PC-9 (cell line): ENCODE measurements at regions not wholly inside any gene's neighbourhood (a gene's known extent, or its start where the extent isn't known, plus 50 kb on each side); places are given as distances from the start of the nearest gene placed in this dataset.

Source experiments
- EZH2 ChIP-seq: fragments of 200-600 bp; sonication (generic); IDR thresholded peaks from 2 replicates; pipeline ENCODE4 v1.8.0; 2017; ENCODE audit warnings: antibody characterized with exemption, low read depth
- TF ChIP-seq, protein P1 (sequence below): fragments of 200-600 bp; sonication (generic); conservative IDR thresholded peaks from 2 replicates; pipeline ENCODE4 v1.6.1; 2017; ENCODE audit warnings: mixed run types, antibody characterized with exemption, mild to moderate bottlenecking, moderate library complexity

DNA sequence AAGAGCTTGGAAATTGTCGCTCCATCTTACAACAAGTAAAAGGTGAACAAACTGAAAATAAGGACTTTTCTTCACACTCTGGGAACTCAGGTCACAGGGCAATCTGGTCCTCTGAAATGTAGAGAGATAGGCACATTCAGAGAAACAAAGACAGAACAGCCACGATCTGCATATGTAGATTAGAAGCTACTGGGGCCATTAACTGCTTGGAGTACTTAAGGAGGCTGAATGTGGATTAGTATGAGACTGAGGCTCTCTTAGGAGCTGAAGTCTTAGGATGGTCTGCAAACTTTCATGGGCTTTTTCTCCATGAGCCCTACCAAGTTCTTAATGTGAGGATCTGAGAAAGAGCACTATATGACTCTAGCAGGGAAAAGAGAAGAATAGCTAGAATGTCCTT is 265.3 kb upstream of the NXPH2 start:
- TF ChIP-seq, protein P1, sequence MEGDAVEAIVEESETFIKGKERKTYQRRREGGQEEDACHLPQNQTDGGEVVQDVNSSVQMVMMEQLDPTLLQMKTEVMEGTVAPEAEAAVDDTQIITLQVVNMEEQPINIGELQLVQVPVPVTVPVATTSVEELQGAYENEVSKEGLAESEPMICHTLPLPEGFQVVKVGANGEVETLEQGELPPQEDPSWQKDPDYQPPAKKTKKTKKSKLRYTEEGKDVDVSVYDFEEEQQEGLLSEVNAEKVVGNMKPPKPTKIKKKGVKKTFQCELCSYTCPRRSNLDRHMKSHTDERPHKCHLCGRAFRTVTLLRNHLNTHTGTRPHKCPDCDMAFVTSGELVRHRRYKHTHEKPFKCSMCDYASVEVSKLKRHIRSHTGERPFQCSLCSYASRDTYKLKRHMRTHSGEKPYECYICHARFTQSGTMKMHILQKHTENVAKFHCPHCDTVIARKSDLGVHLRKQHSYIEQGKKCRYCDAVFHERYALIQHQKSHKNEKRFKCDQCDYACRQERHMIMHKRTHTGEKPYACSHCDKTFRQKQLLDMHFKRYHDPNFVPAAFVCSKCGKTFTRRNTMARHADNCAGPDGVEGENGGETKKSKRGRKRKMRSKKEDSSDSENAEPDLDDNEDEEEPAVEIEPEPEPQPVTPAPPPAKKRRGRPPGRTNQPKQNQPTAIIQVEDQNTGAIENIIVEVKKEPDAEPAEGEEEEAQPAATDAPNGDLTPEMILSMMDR = no peak
- TF ChIP-seq EZH2 = no peak
